Epithelial cell of esophagus (primary cell): ENCODE measurements at regions not wholly inside any gene's neighbourhood (a gene's known extent, or its start where the extent isn't known, plus 50 kb on each side); places are given as distances from the start of the nearest gene placed in this dataset.

Experiments used
- DNase-seq: peaks from one replicate; pipeline ENCODE4 v3.0.0; 2010; ENCODE audit warnings: low read depth
- H3K4me3 ChIP-seq: 2 replicates; pipeline ENCODE4 v1.5.1; 2011; ENCODE audit warnings: mild to moderate bottlenecking, low read length, control low read depth
- CTCF ChIP-seq: IDR thresholded peaks from 2 replicates; pipeline ENCODE4 v1.5.1; 2011; ENCODE audit warnings: low read depth, mild to moderate bottlenecking, low read length, control low read depth, inconsistent platforms; ENCODE audit not compliant: insufficient read depth; ENCODE audit errors: missing control alignments

- DNase-seq, result no peak
- H3K4me3 ChIP-seq, result no peak overlapping the region
- no peak for TF ChIP-seq CTCF
These were observed 133.0 kb upstream of the TNS3 start for GRCh38 chr7:47714669-47715607.

GRCh38 chr7:47713595-47713994 lies 131.7 kb upstream of the TNS3 start:
- no peak overlapping the region for H3K4me3 ChIP-seq
- no peak for DNase-seq
- TF ChIP-seq CTCF, result no peak

- TF ChIP-seq CTCF, result no peak
- no peak overlapping the region for H3K4me3 ChIP-seq
- DNase-seq, result no peak
These were observed 130.5 kb upstream of the TNS3 start for GRCh38 chr7:47712416-47712815.

- no peak overlapping the region for H3K4me3 ChIP-seq
- no peak for TF ChIP-seq CTCF
- DNase-seq, result no peak
These were observed 129.9 kb upstream of the TNS3 start for GRCh38 chr7:47711776-47712175.

- TF ChIP-seq CTCF, result no peak
- DNase-seq, result no peak
- H3K4me3 ChIP-seq, result no peak overlapping the region
These were observed 128.5 kb upstream of the TNS3 start for GRCh38 chr7:47710201-47710935.

GRCh38 chr7:47709451-47709850 lies 127.5 kb upstream of the TNS3 start:
- TF ChIP-seq CTCF, result no peak
- no peak for DNase-seq
- H3K4me3 ChIP-seq, result no peak overlapping the region
